Fibroblast of skin of left biceps (primary cell): ENCODE measurements at regions not wholly inside any gene's neighbourhood (a gene's known extent, or its start where the extent isn't known, plus 50 kb on each side); places are given as distances from the start of the nearest gene placed in this dataset.

Experiments used
- DNase-seq, 2 experiments: peaks; one replicate each; pipeline ENCODE4 v3.0.0-alpha.2; 2013; ENCODE audit warnings: low read depth in 2 of 2

DNA sequence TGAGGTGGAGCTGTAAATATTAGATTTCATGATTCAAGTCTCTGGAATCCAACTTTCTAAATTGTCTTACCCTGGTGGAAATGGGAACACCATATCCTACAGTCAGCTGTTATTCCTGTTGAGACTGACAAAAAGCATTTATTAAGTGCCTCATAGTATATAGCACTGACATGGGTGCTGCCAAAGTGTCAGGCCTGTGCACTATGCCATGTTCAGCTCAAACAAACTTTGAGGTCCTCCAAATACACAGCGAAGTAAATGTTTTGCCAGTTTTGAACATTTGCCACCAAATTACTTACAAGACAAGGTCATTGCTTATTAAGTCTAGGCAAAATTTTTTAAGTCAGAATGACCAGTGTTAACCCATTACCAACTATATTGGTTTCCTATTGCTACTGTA, 162.9 kb upstream of the SLC25A13 start:
- no peak for DNase-seq

- no peak for DNase-seq
Observed at GRCh38 chr7:96484091-96484490, 162.2 kb upstream of the SLC25A13 start.

DNA sequence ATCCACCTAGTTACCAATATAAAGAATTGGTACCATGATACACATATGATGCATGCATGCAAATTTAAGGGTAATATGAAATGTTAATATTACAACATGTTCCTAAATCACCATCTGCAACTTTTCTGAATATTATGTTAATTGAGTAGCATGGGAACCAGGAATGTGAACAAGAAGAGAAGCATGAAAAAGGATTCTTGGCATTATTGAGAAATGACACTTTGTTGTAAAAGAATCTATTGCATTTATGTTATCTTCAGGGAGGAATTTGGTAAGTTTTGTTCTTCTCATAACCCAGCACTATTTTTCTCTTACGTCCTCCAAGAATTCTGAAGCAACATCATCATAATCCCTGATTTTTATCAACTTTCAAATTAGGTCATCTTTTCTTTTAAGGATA, 159.9 kb upstream of the SLC25A13 start:
- no peak for DNase-seq

DNA sequence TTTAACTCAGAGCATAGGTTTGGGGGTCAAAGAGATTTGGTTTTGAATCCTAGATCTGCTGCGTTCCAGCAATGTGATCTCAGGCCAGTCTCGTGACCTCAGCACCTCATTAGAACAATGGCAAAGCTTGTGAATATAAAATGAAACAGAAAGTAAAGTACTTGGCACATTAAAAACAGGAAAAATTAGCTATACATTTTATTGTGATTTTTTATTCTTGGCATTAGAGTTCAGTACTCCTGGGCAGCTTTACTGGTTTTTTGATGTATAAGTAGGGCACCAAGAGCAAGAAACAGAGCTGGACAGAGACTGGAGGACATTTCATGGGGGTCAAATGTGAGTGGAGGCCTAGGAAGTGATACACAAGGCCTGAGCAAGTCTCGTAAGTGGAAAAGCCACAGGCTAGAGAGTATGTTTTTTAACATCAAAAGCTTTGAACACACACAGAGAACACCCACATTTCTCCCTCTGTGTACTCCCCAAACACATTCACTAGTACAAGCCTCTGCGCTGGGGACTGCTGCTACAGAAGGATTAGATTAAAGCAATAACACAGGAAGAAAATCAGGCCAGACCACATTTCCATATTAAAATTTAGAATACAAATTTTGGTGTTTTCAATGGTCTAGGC, 157.2 kb upstream of the SLC25A13 start:
- no peak for DNase-seq

DNA sequence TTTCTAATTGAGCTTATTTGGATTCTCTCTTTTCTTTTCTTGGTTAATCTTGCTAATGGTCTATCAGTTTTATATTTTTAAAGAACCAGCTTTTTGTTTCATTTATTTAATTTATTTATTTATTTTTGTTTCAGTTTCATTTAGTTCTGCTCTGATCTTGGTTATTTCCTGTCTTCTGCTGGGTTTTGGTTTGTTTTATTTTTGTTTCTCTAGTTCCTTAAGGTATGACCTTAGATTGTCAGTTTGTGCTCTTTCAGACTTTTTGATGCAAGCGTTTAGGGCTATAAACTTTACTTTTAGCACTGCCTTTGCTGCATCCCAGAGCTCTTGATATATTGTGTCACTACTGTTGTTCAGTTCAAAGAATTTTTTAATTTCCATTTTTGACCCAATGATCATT, 149.7 kb upstream of the SLC25A13 start:
- no peak for DNase-seq

GRCh38 chr7:96452146-96452545, 130.2 kb upstream of the SLC25A13 start:
- no peak for DNase-seq

GRCh38 chr7:96449094-96449493, 127.2 kb upstream of the SLC25A13 start:
- DNase-seq: no peak

- no peak for DNase-seq
Observed at GRCh38 chr7:96447109-96447645, 125.3 kb upstream of the SLC25A13 start.

DNA sequence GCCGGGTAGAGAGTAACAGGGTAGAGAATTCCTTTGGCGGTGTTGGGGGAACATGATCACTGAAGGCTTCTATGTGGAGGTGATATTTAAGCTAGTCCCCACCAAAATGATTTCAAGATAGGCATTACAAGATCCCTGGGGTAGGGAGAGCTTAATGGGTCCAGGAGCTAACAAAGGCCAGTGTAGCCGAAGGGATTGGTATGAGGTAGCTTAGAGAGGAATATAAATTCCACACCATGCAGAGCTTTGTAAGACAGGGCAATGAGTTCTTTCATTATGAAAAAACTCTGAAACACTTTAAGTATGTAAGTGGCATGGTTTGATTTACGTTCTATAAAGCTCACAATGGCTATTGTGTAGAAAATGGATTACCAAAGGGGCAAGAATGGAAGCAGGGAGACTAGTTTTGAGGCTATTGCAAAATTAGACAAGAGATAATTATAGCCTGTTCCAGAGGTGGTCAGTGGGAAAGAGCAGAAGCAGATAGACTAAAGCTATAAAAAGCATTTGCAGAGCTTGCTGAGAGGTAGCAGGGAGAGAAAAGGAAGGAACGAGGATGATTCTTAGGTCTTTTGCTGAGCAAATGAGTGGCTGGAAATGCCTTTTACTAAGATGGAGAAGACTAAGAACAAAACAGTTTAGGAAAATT, 119.7 kb upstream of the SLC25A13 start:
- no peak for DNase-seq

GRCh38 chr7:96440328-96440727, 118.4 kb upstream of the SLC25A13 start:
- DNase-seq: no peak

- DNase-seq: no peak
Observed at GRCh38 chr7:96436880-96437279, 115.0 kb upstream of the SLC25A13 start.

- no peak for DNase-seq
Observed at GRCh38 chr7:96430356-96430755, 108.5 kb upstream of the SLC25A13 start.

DNA sequence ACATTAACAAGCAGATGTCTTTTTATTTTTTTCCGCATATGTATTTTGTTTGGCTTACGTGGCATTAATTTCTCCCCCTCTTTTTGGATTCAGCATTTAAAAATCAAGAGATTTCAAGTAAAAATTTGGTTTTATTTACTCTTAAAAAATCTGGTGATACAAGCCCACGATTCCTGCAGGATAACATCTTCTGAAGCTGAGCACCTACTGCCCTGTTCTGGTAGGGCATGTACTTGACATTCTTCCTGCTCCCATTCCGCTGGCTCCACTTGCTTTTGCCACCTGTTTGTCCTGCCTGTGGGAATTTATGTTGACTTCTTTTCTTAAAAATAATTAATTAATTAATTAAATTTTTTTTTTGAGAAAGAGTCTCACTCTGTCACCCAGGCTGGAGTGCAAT, 105.2 kb upstream of the SLC25A13 start:
- DNase-seq: no peak

DNA sequence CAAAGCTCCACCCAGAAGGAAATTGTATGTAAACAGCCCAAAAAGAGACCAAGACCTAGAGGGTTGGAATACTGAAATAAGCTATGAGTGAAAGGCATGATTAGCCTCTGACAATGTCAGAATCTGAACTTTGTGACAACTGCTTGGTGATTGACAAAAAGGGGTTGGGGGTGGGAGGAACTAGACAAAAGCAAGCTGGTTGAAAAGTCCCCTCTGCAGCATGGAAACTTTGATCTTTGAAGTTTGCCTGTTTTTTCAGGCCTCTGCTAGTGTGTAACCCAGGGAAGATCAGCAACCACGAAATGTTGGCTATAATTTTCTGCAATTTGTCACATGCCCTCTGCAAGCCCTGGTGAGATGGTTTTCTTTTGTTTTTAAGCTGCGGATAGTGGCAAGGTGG, 104.8 kb upstream of the SLC25A13 start:
- no peak for DNase-seq

- no peak for DNase-seq
Observed at GRCh38 chr7:96426027-96426426, 104.1 kb upstream of the SLC25A13 start.

DNA sequence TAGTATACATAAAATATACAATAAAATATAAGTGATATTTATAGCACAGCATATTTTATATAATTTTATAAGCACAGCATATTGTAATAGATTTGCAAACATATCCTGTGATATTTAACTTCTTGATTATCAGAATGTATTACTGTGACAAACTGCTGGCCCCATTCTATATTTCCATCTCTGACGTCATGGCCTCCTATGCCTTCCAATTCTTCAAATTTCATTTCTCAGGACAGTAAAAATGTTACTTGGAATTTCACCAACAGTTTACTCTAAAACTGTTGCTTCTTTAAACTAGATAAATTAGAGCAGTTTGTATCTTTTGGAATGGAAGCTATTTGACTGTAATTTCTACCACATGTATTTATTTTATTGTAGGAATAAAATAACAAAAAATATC, 102.5 kb upstream of the SLC25A13 start:
- DNase-seq: no peak

- no peak for DNase-seq
Observed at GRCh38 chr7:96422388-96422787, 100.5 kb upstream of the SLC25A13 start.

DNA sequence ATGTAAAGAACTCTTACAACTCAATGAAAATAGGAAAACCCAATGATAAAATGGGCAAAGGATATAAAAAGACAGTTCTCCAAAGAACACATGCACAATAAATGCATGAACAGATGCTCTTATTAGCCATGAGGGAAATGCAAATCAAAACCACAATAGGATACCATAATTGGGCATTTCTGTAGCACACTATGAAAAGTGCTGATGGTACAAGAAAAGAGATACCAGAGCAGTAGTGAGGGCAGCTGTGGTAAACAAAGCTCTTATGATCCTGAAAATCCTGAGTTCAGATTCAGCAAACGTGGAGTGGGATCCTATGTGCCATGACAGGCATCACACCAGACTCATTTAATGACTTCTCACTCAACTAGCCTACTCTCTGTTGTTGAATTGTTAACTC, 96.7 kb upstream of the SLC25A13 start:
- no peak for DNase-seq

GRCh38 chr7:96417784-96418183, 95.9 kb upstream of the SLC25A13 start:
- no peak for DNase-seq

DNA sequence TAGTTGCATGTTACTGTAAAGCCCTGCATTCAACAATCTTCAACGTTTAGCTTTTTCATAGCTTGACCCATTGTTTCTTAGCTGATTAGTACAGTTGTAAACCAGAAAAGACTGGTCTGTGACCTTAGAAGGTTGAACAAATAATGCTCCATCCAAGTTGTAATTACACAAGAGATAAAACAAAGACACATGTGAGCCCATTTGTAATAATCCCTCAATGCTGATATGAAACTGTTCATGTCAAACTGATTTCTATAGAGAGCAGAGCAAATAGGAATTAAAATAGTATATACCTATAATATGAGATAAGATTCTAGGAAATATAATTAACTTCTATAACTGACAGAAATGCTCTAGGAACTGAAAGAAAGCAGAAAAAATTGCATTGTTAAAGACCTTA, 94.7 kb upstream of the SLC25A13 start:
- DNase-seq: no peak

DNA sequence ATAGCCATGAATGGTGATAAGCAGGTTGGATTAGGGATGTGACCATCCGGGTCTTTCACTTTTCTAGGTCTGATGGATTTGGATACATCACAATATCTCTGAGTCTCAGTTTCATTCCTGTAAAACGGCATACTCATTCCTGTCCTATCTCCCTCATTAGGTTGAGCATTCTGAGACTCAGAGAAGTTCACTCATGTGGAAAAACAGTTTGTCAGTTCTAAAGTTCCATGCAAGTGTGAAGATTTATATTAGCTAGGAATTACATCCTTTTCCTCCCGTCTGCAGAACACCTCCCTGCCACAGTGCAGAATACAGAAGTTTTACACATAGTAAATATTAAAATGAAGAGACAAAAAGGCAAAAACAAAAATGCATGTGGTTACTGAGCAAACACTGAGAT, 94.2 kb upstream of the SLC25A13 start:
- no peak for DNase-seq

DNA sequence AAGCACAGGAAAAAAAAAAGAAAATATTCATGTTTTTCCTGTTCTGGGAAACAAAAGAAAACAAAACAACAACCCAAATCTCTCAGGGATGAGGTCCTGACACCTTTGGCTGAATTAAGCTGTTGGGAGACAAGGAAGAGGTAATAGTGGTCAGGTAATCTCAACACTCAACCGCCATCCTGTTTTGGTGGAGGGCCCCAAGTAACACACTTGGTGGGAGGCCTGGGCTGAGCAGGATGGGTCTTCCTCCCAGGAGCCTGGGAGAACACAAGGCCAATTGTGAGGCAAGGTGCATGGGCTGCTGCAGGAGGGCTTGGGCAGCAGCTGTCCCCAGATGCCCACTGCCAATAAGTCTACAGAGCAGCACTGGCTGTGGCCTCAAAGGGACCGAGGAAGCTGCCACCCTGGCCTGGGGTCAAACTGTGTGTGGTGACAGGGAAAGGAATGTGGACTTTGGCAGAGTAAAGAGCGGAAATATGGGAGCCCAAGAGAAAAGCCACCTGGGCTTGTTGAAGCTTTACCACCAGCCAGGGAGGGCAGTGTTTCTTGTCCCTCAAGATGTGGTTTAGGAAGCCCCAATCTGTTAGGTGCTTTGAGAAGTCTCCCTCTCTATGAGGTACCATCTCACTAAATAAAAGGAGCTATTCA, 93.5 kb upstream of the SLC25A13 start:
- no peak for DNase-seq

- no peak for DNase-seq
Observed at GRCh38 chr7:96414931-96415292, 93.0 kb upstream of the SLC25A13 start.
